GM21360 (cell line): ENCODE measurements at regions not wholly inside any gene's neighbourhood (a gene's known extent, or its start where the extent isn't known, plus 50 kb on each side); places are given as distances from the start of the nearest gene placed in this dataset.

Experiments
- ATAC-seq: cut with Tn5 transposase; IDR thresholded peaks from one replicate; pipeline ENCODE4 v1.9.1; 2021; ENCODE audit warnings: mild to moderate bottlenecking, moderate library complexity; ENCODE audit not compliant: unreplicated experiment

GRCh38 chr2:207235621-207236020 is 69.9 kb upstream of the KLF7 start:
- no peak for ATAC-seq

DNA sequence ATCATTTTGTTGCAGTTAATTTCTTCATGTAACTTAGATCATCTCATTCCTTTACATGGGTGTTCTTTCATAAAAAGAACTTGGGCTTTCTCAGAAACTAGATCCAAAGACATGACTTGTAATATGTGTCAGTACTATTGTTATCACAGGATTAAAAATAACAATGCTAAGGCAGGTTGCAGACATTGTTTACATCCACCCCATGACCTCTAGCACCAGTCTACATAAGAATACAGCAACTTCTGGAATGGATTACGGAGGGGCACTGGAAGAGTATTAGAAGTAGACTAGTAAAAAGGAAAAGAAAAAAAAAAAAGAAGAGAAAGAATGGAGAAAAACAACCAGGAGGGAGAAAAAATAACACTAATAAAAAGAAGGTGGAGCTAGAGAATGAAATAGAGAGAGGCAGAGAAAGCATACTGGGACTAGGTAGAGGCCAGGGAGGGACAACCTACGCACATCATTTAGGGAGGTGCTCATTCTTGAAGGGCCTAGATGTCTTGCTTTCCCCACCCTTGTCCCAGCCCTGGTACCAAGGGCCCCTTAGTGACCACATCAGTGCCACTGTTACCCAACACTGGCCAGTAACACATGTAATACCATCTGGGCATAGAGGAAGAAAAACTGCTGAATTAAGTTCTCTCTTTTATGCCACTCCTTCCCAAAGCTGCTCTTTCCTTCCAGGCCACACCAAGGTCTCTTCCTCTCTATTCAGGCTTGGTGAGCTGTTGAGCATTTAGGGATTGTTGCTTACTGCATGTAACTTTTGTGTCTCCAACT is 70.6 kb upstream of the KLF7 start:
- ATAC-seq = no peak

- no peak for ATAC-seq
Measured at GRCh38 chr2:207238831-207239701, 73.3 kb upstream of the KLF7 start.

- ATAC-seq = no peak
Measured at GRCh38 chr2:207239754-207240494, 74.2 kb upstream of the KLF7 start.

DNA sequence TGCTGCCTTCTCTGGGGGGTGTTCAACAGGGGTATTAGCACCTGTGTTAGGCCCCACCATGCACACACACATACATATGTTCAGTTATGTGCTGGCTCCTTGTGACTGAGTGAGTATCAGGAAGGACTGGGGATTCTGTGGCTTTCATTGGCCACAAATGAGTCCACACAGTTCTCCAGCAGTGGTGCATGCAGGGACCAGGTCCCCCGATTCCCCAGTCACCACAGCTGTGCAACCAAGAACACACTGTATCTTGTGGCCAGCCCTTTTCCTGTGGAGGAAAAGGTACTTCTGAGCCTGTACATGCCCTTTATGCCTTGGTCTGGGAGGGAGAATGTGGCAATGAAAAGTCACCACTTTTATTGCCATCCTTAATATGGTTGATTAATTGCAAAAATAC is 74.9 kb upstream of the KLF7 start:
- no peak for ATAC-seq

DNA sequence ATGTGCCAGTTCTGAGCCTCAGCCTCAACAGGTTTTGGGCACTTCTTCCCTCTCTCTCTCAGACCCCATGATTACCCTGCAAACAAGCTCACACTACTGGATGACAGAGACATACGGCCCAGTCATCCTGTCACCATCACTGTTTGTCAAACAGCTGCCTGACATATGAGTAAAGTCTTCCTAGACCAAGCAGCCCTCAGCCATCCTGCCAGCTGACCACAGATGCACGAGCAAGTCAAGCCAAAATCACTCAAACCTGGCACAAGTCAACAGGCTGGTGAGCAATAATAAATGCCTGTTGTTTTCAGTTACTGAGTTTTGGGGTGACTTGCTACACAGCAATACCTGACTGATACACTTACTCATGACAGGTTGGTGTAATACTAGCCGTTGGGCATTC is 75.5 kb upstream of the KLF7 start:
- no peak for ATAC-seq

- ATAC-seq = no peak
Measured at GRCh38 chr2:207243601-207244000, 77.9 kb upstream of the KLF7 start.

- ATAC-seq = no peak
Measured at GRCh38 chr2:207244971-207245925, 79.5 kb upstream of the KLF7 start.

DNA sequence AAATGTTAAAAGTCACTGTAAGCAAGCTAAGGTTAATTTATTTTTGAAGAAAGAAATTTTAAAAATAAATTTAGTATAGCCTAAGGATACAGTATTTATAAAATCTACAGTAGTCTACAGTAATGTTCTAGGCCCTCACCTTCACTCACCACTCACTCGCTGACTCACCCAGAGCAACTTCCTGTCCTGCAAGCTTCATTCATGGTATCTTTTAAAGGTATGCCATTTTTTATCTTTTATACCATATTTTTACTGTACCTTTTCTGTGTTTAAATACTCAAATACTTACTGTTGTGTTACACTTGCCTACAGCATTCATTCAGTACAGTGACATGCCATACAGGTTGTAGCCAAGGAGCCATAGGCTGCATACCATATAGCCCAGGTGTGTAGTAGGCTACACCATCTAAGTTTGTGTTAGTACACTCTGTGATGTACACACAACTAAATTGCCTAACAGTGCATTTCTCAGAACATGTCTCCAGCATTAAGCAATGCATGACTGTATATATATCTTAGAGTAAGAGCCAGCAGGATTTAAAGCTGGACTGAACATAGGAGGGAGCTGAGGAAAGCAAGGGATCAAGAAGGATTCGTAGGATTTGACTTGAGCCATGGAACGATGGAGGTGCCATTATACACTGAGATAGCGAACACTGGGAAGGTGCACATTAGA is 83.1 kb upstream of the KLF7 start:
- ATAC-seq = no peak

- ATAC-seq = no peak
Measured at GRCh38 chr2:207251022-207251421, 85.3 kb upstream of the KLF7 start.

DNA sequence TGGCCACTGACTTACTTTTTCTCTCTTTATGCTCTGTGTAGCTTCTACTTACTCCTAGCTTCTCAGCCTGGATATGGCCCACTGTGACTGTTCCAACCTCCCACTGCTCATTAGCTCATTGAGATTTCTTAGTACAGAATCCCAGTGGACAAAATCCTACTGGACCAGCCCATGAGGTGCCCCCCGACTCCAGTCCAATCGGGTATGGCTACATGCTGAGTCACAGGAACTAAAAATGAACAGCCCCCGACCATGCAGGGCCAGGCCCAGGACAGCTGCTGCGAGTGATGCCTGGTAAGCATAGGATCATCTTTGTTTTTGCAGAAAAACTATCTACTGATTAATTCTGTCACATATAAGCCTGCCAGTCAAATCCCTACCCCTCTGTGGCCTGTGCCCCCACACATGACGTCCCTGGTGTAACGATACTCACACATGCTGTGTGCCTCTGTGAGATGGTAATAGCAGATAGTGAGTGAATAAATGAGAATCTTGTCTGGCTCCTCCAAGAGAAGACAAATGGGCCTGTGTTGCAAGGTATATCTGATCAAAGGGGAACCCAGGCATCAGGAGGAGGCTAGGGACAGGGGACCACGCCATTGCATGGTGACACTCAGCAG is 85.9 kb upstream of the KLF7 start:
- ATAC-seq = no peak

- no peak for ATAC-seq
Measured at GRCh38 chr2:207252416-207252815, 86.7 kb upstream of the KLF7 start.

GRCh38 chr2:207252979-207253645 is 87.4 kb upstream of the KLF7 start:
- no peak for ATAC-seq

DNA sequence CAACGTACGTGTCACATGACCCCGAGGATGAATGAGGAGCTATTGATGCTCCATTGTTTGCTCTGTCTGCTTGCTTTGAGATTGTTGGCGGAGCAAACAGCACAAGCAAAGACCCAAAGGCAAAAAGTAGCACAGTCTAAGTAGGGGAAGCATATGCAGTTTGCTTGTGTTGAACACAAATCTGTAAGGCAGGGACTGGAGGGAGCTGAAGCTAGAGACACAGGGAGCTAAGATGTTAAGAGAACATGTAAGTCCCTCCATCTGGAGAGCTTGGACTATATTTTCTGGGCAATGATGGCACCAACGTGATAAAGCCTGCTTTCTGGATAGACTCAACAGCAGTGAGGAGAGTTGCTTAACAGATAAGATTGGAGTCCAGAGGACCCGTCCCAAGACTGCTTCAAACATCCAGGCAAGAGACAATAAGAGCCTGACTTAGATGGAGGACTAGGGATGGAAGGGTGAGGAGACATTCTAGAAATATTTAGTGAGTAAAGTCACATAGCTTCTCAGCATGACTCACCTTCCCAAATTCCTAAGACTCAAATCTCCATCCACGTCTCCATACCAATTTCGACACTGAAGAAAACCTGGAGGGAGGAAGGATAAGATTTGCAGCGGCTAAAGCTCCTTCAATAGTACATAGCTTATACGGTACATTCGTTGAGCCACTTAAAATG is 88.1 kb upstream of the KLF7 start:
- ATAC-seq = no peak

DNA sequence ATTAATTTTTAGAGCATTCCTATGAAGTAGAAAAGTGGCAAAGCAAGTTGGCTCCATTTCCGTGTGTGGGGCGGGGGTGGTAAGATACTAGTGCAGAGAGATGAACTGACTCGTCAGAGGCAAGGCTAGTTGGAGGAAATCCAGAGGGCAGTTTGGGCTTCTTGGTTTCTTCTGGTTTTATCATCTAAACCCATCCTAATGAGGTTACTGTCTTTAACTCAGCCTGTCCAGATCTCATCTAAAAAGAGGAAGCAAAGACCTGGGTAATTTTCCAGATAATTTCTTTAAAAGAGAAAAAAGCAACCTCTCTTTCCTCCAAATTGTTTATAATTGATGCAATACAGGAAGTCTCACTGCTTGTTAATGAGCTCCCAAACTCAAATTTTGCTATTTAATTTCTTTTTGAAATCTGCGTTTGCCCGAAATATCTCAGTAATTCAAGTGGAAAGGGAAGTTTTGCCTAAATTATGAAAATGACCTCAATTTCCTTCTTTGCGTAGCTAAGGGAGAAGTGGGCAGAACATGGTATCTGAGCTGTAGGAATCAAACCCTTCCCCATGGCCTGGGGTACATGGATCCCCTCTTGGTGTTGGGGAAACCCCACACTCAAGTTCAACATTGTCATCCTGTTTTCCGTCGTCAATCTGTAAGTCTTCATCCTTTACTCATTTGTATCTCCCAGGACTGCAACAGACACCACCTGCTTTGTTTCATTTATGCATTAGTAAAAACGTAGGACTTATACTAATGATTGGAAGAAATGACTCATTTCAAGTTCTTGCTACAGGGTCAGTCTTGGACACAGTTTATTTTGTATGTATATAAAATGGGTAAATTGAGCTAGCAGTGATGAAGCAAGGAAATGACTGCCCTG is 89.1 kb upstream of the KLF7 start:
- no peak for ATAC-seq

GRCh38 chr2:207255565-207256470 is 90.1 kb upstream of the KLF7 start:
- no peak for ATAC-seq
